HL-60 (cell line): ENCODE measurements at regions not wholly inside any gene's neighbourhood (a gene's known extent, or its start where the extent isn't known, plus 50 kb on each side); places are given as distances from the start of the nearest gene placed in this dataset.

Experiments used
- DNase-seq, 2 experiments: peaks; one replicate each; pipeline ENCODE4 v3.0.0-alpha.2; 2010 to 2020; ENCODE audit warnings: low read depth in 1 of 2, low spot score in 1 of 2
- H3K27ac ChIP-seq: fragments of 250-450 bp; sonication (Bioruptor Pico); replicated peaks from 2 replicates; pipeline ENCODE4 v1.5.1; 2020; ENCODE audit warnings: mild to moderate bottlenecking, moderate library complexity
- H3K27me3 ChIP-seq: fragments of 250-450 bp; sonication (Bioruptor Pico); 2 replicates; pipeline ENCODE4 v1.5.1; 2021; ENCODE audit warnings: mild to moderate bottlenecking, moderate library complexity; ENCODE audit not compliant: insufficient read depth, poor library complexity, severe bottlenecking
- H3K4me3 ChIP-seq: replicated peaks from 2 replicates; pipeline ENCODE4 v1.5.1; 2011; ENCODE audit warnings: mild to moderate bottlenecking, control low read depth, low read length; ENCODE audit not compliant: insufficient read depth
- CTCF ChIP-seq: IDR thresholded peaks from one replicate; pipeline ENCODE4 v1.5.1; 2011; ENCODE audit warnings: low read length, control low read depth, inconsistent platforms; ENCODE audit not compliant: insufficient read depth
- GABPA ChIP-seq: IDR thresholded peaks from 2 replicates; pipeline ENCODE4 v1.6.1; 2012; ENCODE audit warnings: low read depth
- POLR2AphosphoS5 ChIP-seq: IDR thresholded peaks from 2 replicates; pipeline ENCODE4 v1.6.1; 2012; ENCODE audit warnings: low read depth
- REST ChIP-seq: IDR thresholded peaks from 2 replicates; pipeline ENCODE4 v1.6.1; 2012; ENCODE audit warnings: low read depth; ENCODE audit not compliant: insufficient replicate concordance
- SPI1 ChIP-seq: IDR thresholded peaks from 2 replicates; pipeline ENCODE4 v1.6.1; 2012; ENCODE audit warnings: low read depth, mild to moderate bottlenecking, borderline replicate concordance

GRCh38 chr6:140987364-140988155, 1145.2 kb upstream of the GJE1 start:
- TF ChIP-seq CTCF (no peak), POLR2AphosphoS5 (no peak), SPI1 (no peak), REST (no peak), GABPA (no peak)
- no peak for DNase-seq
- Histone ChIP-seq H3K4me3 (no peak overlapping the region), H3K27me3 (no peaks in the 10 kb centered on the region), H3K27ac (no peak overlapping the region)

- TF ChIP-seq SPI1 (no peak), POLR2AphosphoS5 (no peak), CTCF (no peak), REST (no peak), GABPA (no peak)
- no peak for DNase-seq
- no peak overlapping the region for H3K4me3 ChIP-seq
- no peaks in the 10 kb centered on the region for H3K27me3 ChIP-seq
- no peak overlapping the region for H3K27ac ChIP-seq
Measured at GRCh38 chr6:140985679-140986275, 1146.9 kb upstream of the GJE1 start.

GRCh38 chr6:140980265-140980887, 1152.3 kb upstream of the GJE1 start:
- TF ChIP-seq CTCF, result no peak
- TF ChIP-seq SPI1, result no peak
- no peak for TF ChIP-seq POLR2AphosphoS5
- TF ChIP-seq GABPA, result no peak
- DNase-seq, result no peak
- no peaks in the 10 kb centered on the region for H3K27me3 ChIP-seq
- no peak overlapping the region for H3K4me3 ChIP-seq
- H3K27ac ChIP-seq, result no peak overlapping the region
